Activated CD8-positive, alpha-beta memory T cell treated with anti-CD3 and anti-CD28 coated beads, Interleukin-2, amount 10 ng/mL, durations not matched to agents 7 days and 5 days (primary cell): ENCODE measurements at regions not wholly inside any gene's neighbourhood (a gene's known extent, or its start where the extent isn't known, plus 50 kb on each side); places are given as distances from the start of the nearest gene placed in this dataset.

Experiments
- ATAC-seq: fragments of 150-1000 bp; cut with Tn5 transposase; one replicate; pipeline ENCODE4 v1.10.0; 2021; ENCODE audit warnings: moderate library complexity
- CTCF ChIA-PET: fragments of 350-600 bp; sonication (Branson Sonifier 250); formaldehyde crosslinking; loops from one replicate; lab custom pipeline; 2021; ENCODE audit warnings: antibody characterized with exemption; lab: Charles Lee
- DNase-seq: peaks from one replicate; pipeline ENCODE4 v3.0.0-alpha.2; 2020
- H3K27ac Mint-ChIP-seq: one replicate; pipeline ENCODE4 v1.8.0; 2021; ENCODE audit warnings: mild to moderate bottlenecking, mixed read lengths
- H3K27me3 Mint-ChIP-seq: one replicate; pipeline ENCODE4 v1.8.0; 2021; ENCODE audit warnings: mixed read lengths
- H3K36me3 Mint-ChIP-seq: one replicate; pipeline ENCODE4 v1.8.0; 2021; ENCODE audit warnings: mild to moderate bottlenecking, mixed read lengths
- H3K4me1 Mint-ChIP-seq: one replicate; pipeline ENCODE4 v1.8.0; 2021; ENCODE audit warnings: mixed read lengths
- H3K4me3 Mint-ChIP-seq: one replicate; pipeline ENCODE4 v1.8.0; 2021; ENCODE audit warnings: mild to moderate bottlenecking, moderate library complexity, mixed read lengths
- H3K9me3 Mint-ChIP-seq: one replicate; pipeline ENCODE4 v1.8.0; 2022; ENCODE audit warnings: low read depth, mixed read lengths

DNA sequence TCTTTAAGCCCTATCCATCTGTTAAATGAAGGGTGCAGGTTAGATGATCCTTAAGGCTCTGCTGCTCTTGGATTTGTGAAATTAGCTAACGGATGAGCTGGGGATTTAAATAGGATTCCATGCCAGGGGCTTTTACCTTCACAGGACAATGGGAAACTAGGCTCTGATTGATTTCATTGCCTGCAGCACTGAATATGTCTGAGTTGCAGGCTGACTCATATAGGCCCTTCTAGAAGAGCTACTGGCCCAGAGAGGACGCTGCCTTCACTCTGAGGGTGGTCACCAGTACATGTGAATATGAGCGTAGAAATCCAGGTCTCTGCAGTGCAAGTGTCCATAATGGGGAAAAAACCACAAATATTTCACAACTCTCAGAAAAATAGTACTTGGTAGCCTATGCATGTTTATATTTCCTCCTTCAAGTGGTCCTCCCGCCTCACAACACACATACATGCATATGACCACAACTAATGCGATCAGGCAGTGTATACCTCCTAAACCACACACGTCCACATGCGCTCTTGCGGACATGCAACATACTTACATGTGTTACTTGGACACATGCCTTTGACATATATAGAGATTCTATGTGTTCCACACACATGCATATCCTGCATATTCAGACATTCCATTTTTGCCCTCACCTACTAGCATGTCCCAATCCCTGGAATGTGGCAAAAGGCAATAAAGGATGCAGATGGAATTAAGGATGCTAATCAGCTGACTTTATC lies 233.8 kb upstream of the JUN start:
- H3K4me3 Mint-ChIP-seq, result no peak overlapping the region
- CTCF ChIA-PET, result no interaction called here
- ATAC-seq (no peak), DNase-seq (peak; percentile 28)
- peaks cover 45% of the 10 kb centered on the region for H3K4me1 Mint-ChIP-seq
- no peaks in the 10 kb centered on the region for H3K9me3 Mint-ChIP-seq
- H3K36me3 Mint-ChIP-seq, result peaks cover 9% of the 10 kb centered on the region
- H3K27me3 Mint-ChIP-seq, result no peaks in the 10 kb centered on the region
- H3K27ac Mint-ChIP-seq, result no peak overlapping the region

DNA sequence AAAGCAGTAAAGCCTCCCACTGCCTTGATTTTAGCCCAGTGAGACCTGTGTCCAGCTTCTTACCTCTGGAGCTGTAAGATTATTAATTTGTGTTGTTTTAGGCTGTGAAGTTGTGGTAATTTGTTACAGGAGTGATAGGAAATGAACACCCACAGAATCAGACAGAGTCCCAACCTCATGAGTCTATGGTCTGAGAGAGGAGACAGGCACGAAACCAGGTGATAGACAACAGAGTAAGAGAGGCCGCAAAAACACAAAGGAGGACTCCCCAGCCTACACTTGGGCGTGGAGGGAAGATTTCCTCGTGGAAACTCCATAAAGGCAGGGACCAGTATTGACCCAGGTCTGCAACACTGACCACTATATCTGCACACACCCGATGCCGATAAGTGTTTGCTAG lies 234.6 kb upstream of the JUN start:
- peaks cover 45% of the 10 kb centered on the region for H3K4me1 Mint-ChIP-seq
- H3K9me3 Mint-ChIP-seq, result no peaks in the 10 kb centered on the region
- ATAC-seq (no peak), DNase-seq (peak; percentile 34)
- CTCF ChIA-PET, result interaction anchor here (1.0 kb wide), 1 partner anchor 19 kb away, joined by 3 read pairs; no protein-coding TSS in a partner anchor
- H3K27ac Mint-ChIP-seq, result peak overlapping the region; percentile 58
- H3K36me3 Mint-ChIP-seq, result peaks cover 9% of the 10 kb centered on the region
- H3K27me3 Mint-ChIP-seq, result no peaks in the 10 kb centered on the region
- H3K4me3 Mint-ChIP-seq, result no peak overlapping the region

DNA sequence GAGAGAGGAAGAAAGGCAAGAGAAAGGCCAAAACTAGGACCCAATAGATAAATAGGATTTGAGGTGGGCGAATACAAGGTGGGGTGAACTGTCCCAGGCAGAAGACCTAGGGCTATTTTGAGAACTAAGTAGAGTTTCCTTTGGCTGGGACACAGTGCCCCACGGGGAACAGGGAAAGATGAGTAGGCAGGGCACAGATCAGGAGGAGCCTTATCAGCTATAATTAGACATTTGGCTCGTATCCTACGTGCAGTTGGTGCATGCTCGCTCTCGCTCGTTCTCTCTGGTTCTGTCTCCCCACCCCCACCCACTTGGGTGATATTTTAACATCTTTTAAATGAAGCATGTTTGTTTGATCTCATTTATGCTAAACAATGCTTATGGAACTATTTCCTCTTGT lies 235.0 kb upstream of the JUN start:
- Mint-ChIP-seq H3K27ac (peak overlapping the region; percentile 94), H3K9me3 (no peaks in the 10 kb centered on the region), H3K4me3 (no peak overlapping the region), H3K36me3 (peaks cover 9% of the 10 kb centered on the region), H3K4me1 (peaks cover 45% of the 10 kb centered on the region), H3K27me3 (no peaks in the 10 kb centered on the region)
- DNase-seq (peak; percentile 23), ATAC-seq (no peak)
- CTCF ChIA-PET, result interaction anchor here (1.0 to 1.6 kb wide), 3 partner anchors 20 to 233 kb away, joined by 3 to 5 read pairs (median 4); no protein-coding TSS in a partner anchor

DNA sequence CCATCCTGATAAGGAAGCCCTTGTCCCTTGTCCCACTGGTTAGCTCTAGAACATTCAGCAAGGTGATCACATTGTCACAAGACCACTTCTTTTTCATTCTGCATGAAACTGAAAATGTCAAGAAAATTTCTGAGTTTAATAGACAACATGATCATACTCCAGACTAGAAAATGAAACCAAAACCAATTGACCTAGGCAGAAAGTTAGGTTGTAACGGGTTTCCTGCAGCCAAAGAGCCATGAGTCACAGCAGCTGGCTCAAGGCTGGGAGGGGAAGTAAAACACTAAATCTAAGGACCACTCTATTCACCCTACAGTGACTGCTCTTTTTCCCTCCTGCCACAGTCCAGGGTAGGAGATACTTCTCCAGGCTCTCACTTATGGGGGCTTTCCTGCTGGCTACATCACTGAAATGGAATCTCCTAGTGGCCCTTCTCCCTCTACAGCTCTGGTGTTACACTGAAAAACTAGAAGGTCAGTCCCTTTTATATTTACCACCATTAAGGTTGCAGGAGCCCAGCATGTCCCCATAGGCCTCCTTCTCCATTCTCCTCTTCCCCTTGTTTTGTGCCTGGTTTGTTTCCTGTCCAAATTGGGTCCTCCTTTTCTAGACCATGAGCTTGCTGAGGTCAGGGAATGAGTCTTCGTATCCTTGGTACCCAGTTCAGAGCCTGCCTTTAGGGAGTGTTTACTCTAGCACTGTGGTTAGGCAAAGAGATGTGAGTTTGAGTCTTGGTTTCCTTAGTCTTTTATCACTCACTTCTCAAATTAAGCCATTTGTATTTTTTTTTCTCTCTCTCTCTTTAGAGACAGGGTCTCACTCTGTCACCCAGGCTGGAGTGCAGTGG lies 236.5 kb upstream of the JUN start:
- CTCF ChIA-PET, result interaction anchor here (0.8 to 2.1 kb wide), 10 partner anchors 10 to 234 kb away, joined by 3 to 10 read pairs (median 4); no protein-coding TSS in a partner anchor
- Mint-ChIP-seq H3K4me3 (peak overlapping the region; percentile 75), H3K36me3 (peaks cover 9% of the 10 kb centered on the region), H3K27ac (peak overlapping the region; percentile 94), H3K27me3 (no peaks in the 10 kb centered on the region), H3K9me3 (no peaks in the 10 kb centered on the region), H3K4me1 (peaks cover 47% of the 10 kb centered on the region)
- ATAC-seq, result peak; percentile 97
- peak; percentile 80 for DNase-seq

DNA sequence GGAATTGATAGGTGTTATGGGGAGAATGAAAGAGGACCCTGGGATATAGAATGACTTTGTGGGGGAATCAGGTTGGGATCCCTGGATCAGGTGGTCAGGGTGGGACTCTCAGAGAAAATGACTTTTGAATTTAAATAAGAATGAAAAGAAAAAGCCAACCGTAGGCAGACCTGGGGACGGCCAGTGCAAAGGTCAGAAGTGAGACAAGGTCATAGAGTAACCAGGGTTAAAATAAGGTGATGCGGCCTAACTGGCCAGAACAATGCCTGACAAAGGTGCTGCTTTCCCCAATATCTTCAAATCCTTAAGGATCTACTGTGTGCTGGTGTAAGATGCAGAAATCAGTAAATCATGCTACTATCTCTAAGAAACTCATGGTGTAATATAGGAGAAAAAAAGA lies 238.4 kb upstream of the JUN start:
- DNase-seq, result peak; percentile 12
- H3K27ac Mint-ChIP-seq, result no peak overlapping the region
- CTCF ChIA-PET, result interaction anchor here (1.8 kb wide), 1 partner anchor 24 kb away, joined by 8 read pairs; no protein-coding TSS in a partner anchor

DNA sequence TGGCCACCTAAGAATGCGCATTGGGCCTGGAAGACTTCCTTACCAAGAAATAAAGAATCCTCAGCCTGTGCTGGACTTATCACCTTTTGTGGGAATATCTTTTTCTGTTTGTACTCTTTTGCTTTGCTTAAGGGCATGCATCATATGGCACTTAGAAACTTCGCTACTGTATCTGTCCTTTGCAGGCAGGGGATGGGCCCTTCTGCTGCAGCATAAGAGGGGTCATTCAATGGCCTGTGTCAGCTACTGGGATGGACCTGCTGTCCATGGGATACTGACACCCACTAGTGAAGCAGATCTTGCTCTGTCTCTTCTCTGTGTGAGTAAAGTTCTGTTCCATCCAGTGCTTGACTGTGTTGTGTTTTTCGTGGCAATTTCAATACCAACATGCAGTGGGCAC lies 239.0 kb upstream of the JUN start:
- DNase-seq (peak; percentile 18), ATAC-seq (no peak)
- Mint-ChIP-seq H3K9me3 (no peaks in the 10 kb centered on the region), H3K36me3 (peaks cover 12% of the 10 kb centered on the region), H3K27ac (no peak overlapping the region), H3K4me3 (no peak overlapping the region), H3K4me1 (peaks cover 60% of the 10 kb centered on the region), H3K27me3 (no peaks in the 10 kb centered on the region)
- CTCF ChIA-PET, result no interaction called here

More for the DNA sequence above, 238.4 kb upstream of the JUN start:
- no peaks in the 10 kb centered on the region for H3K27me3 Mint-ChIP-seq
- ATAC-seq, result no peak
- H3K4me3 Mint-ChIP-seq, result no peak overlapping the region
- H3K4me1 Mint-ChIP-seq, result peaks cover 64% of the 10 kb centered on the region
- H3K36me3 Mint-ChIP-seq, result peaks cover 12% of the 10 kb centered on the region
- H3K9me3 Mint-ChIP-seq, result no peaks in the 10 kb centered on the region

DNA sequence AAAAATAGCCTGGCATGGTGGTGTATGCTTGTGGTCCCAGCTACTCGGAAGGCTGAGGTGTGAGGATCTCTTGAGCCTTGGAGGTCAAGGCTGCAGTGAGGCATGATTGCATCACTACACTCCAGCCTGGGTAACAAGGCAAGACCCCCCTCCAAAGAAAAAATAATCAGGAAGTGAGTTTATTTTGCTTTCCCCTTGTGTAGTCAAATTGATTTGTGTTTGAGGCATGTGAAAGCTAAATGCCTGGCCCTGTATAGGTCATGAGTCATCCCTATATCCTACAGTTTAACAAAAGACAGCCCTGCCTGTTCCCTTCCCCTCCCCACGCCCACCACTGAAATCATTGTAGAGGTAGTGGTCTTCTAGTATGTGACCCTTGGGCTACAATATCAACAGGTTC lies 241.4 kb upstream of the JUN start:
- H3K4me3 Mint-ChIP-seq, result no peak overlapping the region
- ATAC-seq (no peak), DNase-seq (no peak)
- CTCF ChIA-PET, result interaction anchor here (0.9 kb wide), 1 partner anchor 16 kb away, joined by 3 read pairs; no protein-coding TSS in a partner anchor
- H3K27ac Mint-ChIP-seq, result peak overlapping the region; percentile 17
- H3K27me3 Mint-ChIP-seq, result no peaks in the 10 kb centered on the region
- peaks cover 3% of the 10 kb centered on the region for H3K36me3 Mint-ChIP-seq
- peaks cover 37% of the 10 kb centered on the region for H3K4me1 Mint-ChIP-seq
- H3K9me3 Mint-ChIP-seq, result no peaks in the 10 kb centered on the region

DNA sequence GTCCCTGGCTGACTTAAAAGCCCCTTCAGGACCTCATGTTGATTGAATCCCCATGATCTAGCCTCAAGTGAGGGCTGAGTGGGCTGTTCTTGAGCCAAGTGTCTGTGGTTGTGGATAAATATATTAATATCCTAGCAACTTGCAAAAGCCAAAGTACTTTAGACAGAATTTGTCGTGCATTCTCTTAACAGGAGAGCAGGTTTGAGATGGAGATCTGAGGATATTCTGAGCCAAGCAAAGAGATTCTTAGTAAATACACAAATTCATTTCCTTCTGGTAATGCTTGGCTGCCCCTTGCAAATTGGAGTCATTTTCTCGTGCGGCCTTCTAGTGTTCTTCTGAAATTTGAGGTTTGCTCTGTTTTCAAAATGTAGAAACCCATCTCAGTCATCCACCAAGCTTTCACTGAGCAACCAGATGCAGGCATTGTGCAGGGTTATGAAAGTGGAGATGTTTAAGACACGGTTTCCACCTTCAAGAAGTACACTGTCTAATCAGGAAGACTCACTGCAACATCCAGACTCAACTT lies 242.1 kb upstream of the JUN start:
- H3K27me3 Mint-ChIP-seq, result no peaks in the 10 kb centered on the region
- peaks cover 3% of the 10 kb centered on the region for H3K36me3 Mint-ChIP-seq
- CTCF ChIA-PET, result no interaction called here
- H3K27ac Mint-ChIP-seq, result peak overlapping the region; percentile 76
- no peak overlapping the region for H3K4me3 Mint-ChIP-seq
- H3K4me1 Mint-ChIP-seq, result peaks cover 30% of the 10 kb centered on the region
- H3K9me3 Mint-ChIP-seq, result no peaks in the 10 kb centered on the region
- DNase-seq (no peak), ATAC-seq (peak; percentile 36)

DNA sequence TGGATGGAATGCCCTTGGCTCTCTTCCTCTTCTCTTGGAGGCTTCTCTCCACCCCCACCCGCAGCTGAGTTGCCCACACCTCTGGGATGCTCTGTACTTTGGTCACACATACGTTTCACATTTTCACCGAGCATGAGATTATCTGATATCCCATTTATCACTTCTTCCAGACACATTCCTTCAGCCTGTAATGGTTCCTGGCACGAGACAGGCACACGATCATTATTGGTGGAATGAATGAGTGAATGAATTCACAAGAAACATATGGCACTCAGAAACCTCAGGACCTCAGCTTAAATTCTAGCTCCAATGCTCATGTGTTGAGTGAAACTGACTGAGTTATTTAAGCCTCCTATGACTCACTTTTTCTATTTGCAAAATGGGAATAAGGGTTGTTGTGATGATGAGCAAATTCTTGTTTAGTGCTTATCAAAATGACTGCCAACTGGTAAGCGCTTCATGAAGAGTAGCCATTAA lies 242.7 kb upstream of the JUN start:
- Mint-ChIP-seq H3K27me3 (no peaks in the 10 kb centered on the region), H3K9me3 (no peaks in the 10 kb centered on the region), H3K27ac (peak overlapping the region; percentile 76), H3K36me3 (peaks cover 3% of the 10 kb centered on the region), H3K4me3 (no peak overlapping the region), H3K4me1 (peaks cover 28% of the 10 kb centered on the region)
- CTCF ChIA-PET, result no interaction called here
- DNase-seq (no peak), ATAC-seq (peak; percentile 45)

DNA sequence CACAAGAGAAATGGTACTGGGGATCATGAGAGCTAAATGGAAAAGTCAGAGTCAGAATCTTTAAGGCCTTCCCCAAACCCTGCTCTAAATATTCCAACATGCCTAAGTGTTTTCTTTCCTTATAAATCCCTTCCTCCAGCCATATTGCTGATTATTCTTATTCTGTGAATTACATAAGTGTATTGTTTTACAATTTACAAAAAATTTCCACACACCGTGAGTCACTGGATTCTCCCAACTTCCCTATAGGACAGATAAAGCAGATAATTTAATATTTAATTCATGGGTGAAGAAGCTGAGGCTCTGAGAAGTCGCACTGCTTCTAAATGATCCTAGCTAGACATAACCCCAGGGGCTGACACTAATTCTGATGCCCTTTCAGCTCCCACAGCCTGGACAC lies 243.3 kb upstream of the JUN start:
- H3K27ac Mint-ChIP-seq, result no peak overlapping the region
- H3K27me3 Mint-ChIP-seq, result no peaks in the 10 kb centered on the region
- H3K9me3 Mint-ChIP-seq, result no peaks in the 10 kb centered on the region
- CTCF ChIA-PET, result no interaction called here
- peaks cover 28% of the 10 kb centered on the region for H3K4me1 Mint-ChIP-seq
- ATAC-seq (no peak), DNase-seq (no peak)
- peaks cover 3% of the 10 kb centered on the region for H3K36me3 Mint-ChIP-seq
- no peak overlapping the region for H3K4me3 Mint-ChIP-seq

DNA sequence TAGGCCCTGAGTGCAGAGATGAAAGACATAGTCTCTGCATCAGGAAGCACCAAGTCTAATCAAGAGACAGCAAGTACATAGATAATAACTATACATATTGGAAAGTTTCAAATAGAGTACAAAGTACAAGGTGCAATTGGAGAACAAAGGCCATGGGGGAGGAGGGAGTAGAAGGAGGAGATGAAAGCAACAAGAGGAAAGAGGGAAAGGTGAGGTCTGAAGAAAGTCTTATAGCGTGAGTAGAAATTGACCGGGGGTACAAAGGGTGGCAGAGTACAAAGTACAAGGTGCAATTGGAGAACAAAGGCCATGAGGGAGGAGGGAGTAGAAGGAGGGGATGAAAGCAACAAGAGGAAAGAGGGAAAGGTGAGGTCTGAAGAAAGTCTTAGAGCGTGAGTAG lies 244.2 kb upstream of the JUN start:
- H3K36me3 Mint-ChIP-seq, result peaks cover 4% of the 10 kb centered on the region
- no peak overlapping the region for H3K4me3 Mint-ChIP-seq
- no peaks in the 10 kb centered on the region for H3K27me3 Mint-ChIP-seq
- DNase-seq, result no peak
- CTCF ChIA-PET, result no interaction called here
- ATAC-seq, result no peak
- H3K4me1 Mint-ChIP-seq, result peaks cover 26% of the 10 kb centered on the region
- no peaks in the 10 kb centered on the region for H3K9me3 Mint-ChIP-seq
- no peak overlapping the region for H3K27ac Mint-ChIP-seq

DNA sequence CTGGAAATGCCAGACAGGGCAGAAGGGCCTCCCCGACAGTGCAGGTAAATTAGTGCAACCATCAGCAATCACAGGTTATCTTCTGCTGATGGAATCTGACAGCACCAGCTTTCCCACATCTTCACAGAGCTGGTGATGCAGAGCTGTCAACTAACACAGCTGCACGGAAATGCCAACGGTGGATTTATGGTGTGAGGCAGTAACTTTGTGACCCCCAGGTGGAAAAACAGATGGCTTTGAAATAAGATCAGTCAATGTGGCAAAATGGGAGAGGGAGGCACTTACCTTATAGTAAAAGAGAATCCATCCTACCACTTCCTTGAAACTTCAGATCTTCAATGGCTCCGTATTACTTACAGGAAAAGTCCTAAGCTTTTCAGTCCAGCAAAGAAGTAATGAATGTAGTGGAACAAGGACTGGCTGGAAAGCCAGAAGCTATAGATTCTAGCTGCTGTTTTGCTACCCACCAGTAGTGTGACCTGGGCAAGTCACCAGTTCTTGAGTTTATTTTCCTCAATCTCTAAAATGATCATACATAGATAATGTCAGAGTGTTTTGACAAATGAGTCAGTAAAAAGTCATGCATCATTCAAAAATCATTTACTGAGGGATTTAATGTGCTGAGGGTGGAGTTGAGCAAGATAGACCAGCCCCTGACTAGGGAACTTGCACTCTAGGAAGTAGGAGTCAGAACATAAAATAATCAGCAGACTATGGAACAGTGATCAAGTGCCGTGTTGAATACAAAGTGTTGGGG lies 245.7 kb upstream of the JUN start:
- H3K27me3 Mint-ChIP-seq, result no peaks in the 10 kb centered on the region
- CTCF ChIA-PET, result interaction anchor here (0.7 kb wide), 1 partner anchor 69 kb away, joined by 4 read pairs; no protein-coding TSS in a partner anchor
- ATAC-seq (no peak), DNase-seq (no peak)
- H3K27ac Mint-ChIP-seq, result no peak overlapping the region
- H3K36me3 Mint-ChIP-seq, result peaks cover 4% of the 10 kb centered on the region
- H3K4me1 Mint-ChIP-seq, result peaks cover 23% of the 10 kb centered on the region
- no peaks in the 10 kb centered on the region for H3K9me3 Mint-ChIP-seq
- H3K4me3 Mint-ChIP-seq, result no peak overlapping the region

DNA sequence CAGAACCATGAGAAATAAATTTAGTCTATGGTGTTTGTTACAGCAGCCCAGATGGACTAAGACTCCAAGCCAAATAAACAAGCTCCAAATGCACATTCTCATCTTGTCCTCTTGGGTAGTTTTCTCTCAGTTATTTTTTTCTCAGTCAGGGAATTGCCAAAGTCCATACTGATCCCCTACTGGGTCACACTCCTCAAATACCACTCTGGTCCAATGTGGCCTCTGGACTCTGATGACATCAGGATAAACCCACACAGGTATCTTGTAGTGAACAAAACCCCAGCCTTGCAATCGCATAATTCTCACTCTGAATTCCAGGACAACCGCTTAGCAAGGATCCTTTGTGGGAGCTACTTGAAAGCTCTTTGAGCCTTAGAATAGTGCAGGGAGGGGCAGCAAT lies 248.4 kb upstream of the JUN start:
- CTCF ChIA-PET, result no interaction called here
- no peak overlapping the region for H3K4me3 Mint-ChIP-seq
- no peaks in the 10 kb centered on the region for H3K9me3 Mint-ChIP-seq
- ATAC-seq (no peak), DNase-seq (no peak)
- H3K4me1 Mint-ChIP-seq, result no peaks in the 10 kb centered on the region
- no peaks in the 10 kb centered on the region for H3K27me3 Mint-ChIP-seq
- H3K36me3 Mint-ChIP-seq, result peaks cover 3% of the 10 kb centered on the region
- H3K27ac Mint-ChIP-seq, result no peak overlapping the region
